GM12878 (cell line): ENCODE measurements at regions not wholly inside any gene's neighbourhood (a gene's known extent, or its start where the extent isn't known, plus 50 kb on each side); places are given as distances from the start of the nearest gene placed in this dataset.

ENCODE experiments used
- ATAC-seq: fragments of 200-7000 bp; cut with Tn5 transposase; 3 replicates; pipeline ENCODE4 v1.9.1; 2020; ENCODE audit warnings: mild to moderate bottlenecking, moderate library complexity
- BruUV-seq: library from RNA; stranded (reverse); fragments of 400-500 nt; replicated peaks from 2 replicates; lab custom pipeline; 2021; lab: Mats Ljungman, UMichigan
- CTCF ChIA-PET: fragments of 300-600 bp; sonication (Branson Sonifier 250); formaldehyde crosslinking; extraction: SDS; loops from one replicate; lab custom pipeline; 2021; ENCODE audit warnings: inconsistent platforms; lab: Yijun Ruan, JAX
- POLR2A ChIA-PET: fragments of 350-600 bp; formaldehyde crosslinking; extraction: SDS; loops from one replicate; lab custom pipeline; 2021; ENCODE audit warnings: inconsistent platforms; lab: Charles Lee
- RAD21 ChIA-PET: fragments of 300-600 bp; sonication (Branson Sonifier 250); formaldehyde crosslinking; loops from one replicate; lab custom pipeline; 2023; ENCODE audit warnings: antibody characterized with exemption; ENCODE audit not compliant: unreplicated experiment; lab: Charles Lee
- SMC1A ChIA-PET: fragments of 300-600 bp; sonication (Branson Sonifier 250); formaldehyde crosslinking; loops from one replicate; lab custom pipeline; 2023; ENCODE audit not compliant: unreplicated experiment, uncharacterized antibody; lab: Charles Lee
- DNase-seq: peaks from one replicate; pipeline ENCODE4 v3.0.0-alpha.2; 2011; ENCODE audit warnings: low read depth, low spot score
- FAIRE-seq: peaks from 3 replicates; lab custom pipeline; 2011; peaks lifted over from hg19 to GRCh38; lab: Jason Lieb, UNC
- H2AFZ ChIP-seq: 2 replicates; pipeline ENCODE4 v1.6.0; 2011; ENCODE audit warnings: low read depth, low read length, control low read depth; ENCODE audit not compliant: control insufficient read depth
- H3K27ac ChIP-seq: 2 replicates; pipeline ENCODE4 v1.5.1; 2011; ENCODE audit warnings: control low read depth; ENCODE audit not compliant: control insufficient read depth, insufficient read depth
- H3K27me3 ChIP-seq, 2 experiments: replicated peaks in 1 of 2; 2 replicates each; pipeline versions ENCODE4 v1.6.0 to v1.6.1; 2011; ENCODE audit warnings: low read length in 1 of 2; ENCODE audit not compliant: control insufficient read depth in 2 of 2, insufficient read depth in 2 of 2
- H3K36me3 ChIP-seq, 2 experiments: 2 replicates each; pipeline ENCODE4 v1.5.1; 2011; ENCODE audit warnings: low read length in 1 of 2; ENCODE audit not compliant: control insufficient read depth in 2 of 2, insufficient read depth in 2 of 2
- H3K4me1 ChIP-seq: 2 replicates; pipeline ENCODE4 v1.6.1; 2011; ENCODE audit warnings: mild to moderate bottlenecking, low read length, moderate library complexity, mixed read lengths; ENCODE audit not compliant: control insufficient read depth, insufficient read depth
- H3K4me2 ChIP-seq: 2 replicates; pipeline ENCODE4 v1.6.0; 2011; ENCODE audit warnings: control low read depth; ENCODE audit not compliant: control insufficient read depth, insufficient read depth
- H3K4me3 ChIP-seq: fragments of 200-600 bp; sonication (generic); 2 replicates; pipeline ENCODE4 v1.5.1; 2016
- H3K79me2 ChIP-seq: 2 replicates; pipeline ENCODE4 v1.6.0; 2011; ENCODE audit warnings: low read length; ENCODE audit not compliant: control insufficient read depth, insufficient read depth
- H3K9ac ChIP-seq: 2 replicates; pipeline ENCODE4 v1.8.0; 2011; ENCODE audit warnings: low read length, control low read depth, mixed read lengths; ENCODE audit not compliant: control insufficient read depth, insufficient read depth
- H3K9me3 ChIP-seq: replicated peaks from 3 replicates; pipeline ENCODE4 v1.5.1; 2011; ENCODE audit warnings: mild to moderate bottlenecking, low read length; ENCODE audit not compliant: control insufficient read depth, insufficient read depth
- H4K20me1 ChIP-seq: 2 replicates; pipeline ENCODE4 v1.6.0; 2011; ENCODE audit not compliant: control insufficient read depth, insufficient read depth
- CBX5 ChIP-seq: sonication (generic); IDR thresholded peaks from 2 replicates; pipeline ENCODE4 v1.6.1; 2016; ENCODE audit warnings: low read depth, moderate library complexity, mild to moderate bottlenecking, inconsistent platforms
- CREB1 ChIP-seq: IDR thresholded peaks from 2 replicates; pipeline ENCODE4 v1.6.1; 2012; ENCODE audit warnings: low read depth, mild to moderate bottlenecking, inconsistent platforms
- HDAC6 ChIP-seq: fragments of 200-600 bp; sonication (generic); IDR thresholded peaks from one replicate; pipeline ENCODE4 v1.8.0; 2017; ENCODE audit warnings: antibody characterized with exemption; ENCODE audit not compliant: unreplicated experiment
- MTA2 ChIP-seq: fragments of 450-650 bp; IDR thresholded peaks from 2 replicates; pipeline ENCODE4 v1.6.1; 2016; ENCODE audit warnings: low read depth, mild to moderate bottlenecking, moderate library complexity
- SUPT20H ChIP-seq: IDR thresholded peaks from 2 replicates; pipeline ENCODE4 v1.6.1; 2011; ENCODE audit warnings: low read depth, mild to moderate bottlenecking, low read length, moderate library complexity, borderline replicate concordance; ENCODE audit not compliant: control insufficient read depth
- ZNF217 ChIP-seq: fragments of 450-650 bp; IDR thresholded peaks from 2 replicates; pipeline ENCODE4 v1.6.1; 2017; ENCODE audit warnings: antibody characterized with exemption, mild to moderate bottlenecking
- WGBS: methylation state at CpG from one replicate; pipeline ENCODE4 v1.1.6; 2016; ENCODE audit warnings: low lambda C conversion rate; ENCODE audit not compliant: insufficient replicate concordance, insufficient coverage; ENCODE audit errors: missing lambda C conversion rate; 5-methylcytosine and 5-hydroxymethylcytosine counted together
- in situ Hi-C: fragments of 300-500 bp; cut with MboI; formaldehyde crosslinking; loops from 9 replicates; pipeline ENCODE4 v1.14.3; 2018; ENCODE audit warnings: mixed read lengths
- intact Hi-C: fragments of 100-400 bp; cut with micrococcal nuclease; formaldehyde crosslinking; loops from one replicate; pipeline ENCODE4 v1.14.2; 2022; ENCODE audit not compliant: unreplicated experiment
- TF ChIP-seq, protein P1 (sequence below): fragments of 450-650 bp; formaldehyde crosslinking; IDR thresholded peaks from 2 replicates; pipeline ENCODE4 v1.4.0; 2022; ENCODE audit warnings: mild to moderate bottlenecking, moderate library complexity

DNA sequence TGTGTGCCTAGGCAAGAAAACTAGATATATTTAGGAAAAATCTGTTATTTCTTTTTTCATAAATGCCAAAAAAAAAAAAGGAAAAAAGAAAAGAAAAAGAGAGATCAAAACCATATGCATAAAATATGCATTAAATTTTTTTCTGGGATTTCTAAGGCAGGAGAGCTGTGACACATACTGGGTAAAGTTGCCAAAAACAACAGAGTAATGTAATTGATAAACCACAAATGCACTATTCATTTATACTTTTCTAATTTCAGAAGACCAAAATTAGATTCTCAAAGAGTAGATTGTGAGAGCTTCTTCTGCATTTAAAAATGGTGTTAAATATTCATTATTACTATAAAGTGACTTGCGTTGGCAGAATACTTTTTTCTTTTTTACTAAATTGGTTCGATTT, 673.8 kb upstream of the MGAT4C start:
- FAIRE-seq: no peak
- SMC1A ChIA-PET: interaction anchor here (0.7 kb wide), 1 partner anchor 219 kb away, joined by 3 read pairs; no protein-coding TSS in a partner anchor

More for the DNA sequence above, 673.8 kb upstream of the MGAT4C start:
- in situ Hi-C loops: no loop called here
- Histone ChIP-seq H3K79me2 (no peaks in the 10 kb centered on the region), H4K20me1 (no peaks in the 10 kb centered on the region), H3K4me3 (no peak overlapping the region), H3K9ac (no peak overlapping the region), H3K4me1 (no peaks in the 10 kb centered on the region), H3K36me3 (no peaks in the 10 kb centered on the region), H3K27me3 (no peaks in the 10 kb centered on the region), H3K4me2 (no peak overlapping the region), H2AFZ (no peak overlapping the region), H3K9me3 (no peaks in the 10 kb centered on the region), H3K27ac (no peak overlapping the region)
- POLR2A ChIA-PET: no interaction called here
- BruUV-seq: no TSS peak
- intact Hi-C loops: no loop called here
- ATAC-seq (no peak), DNase-seq (no peak)
- no peak for TF ChIP-seq CBX5
- TF ChIP-seq ZNF217: no peak
- no peak for TF ChIP-seq CREB1
- no peak for TF ChIP-seq MTA2
- TF ChIP-seq, protein P1, sequence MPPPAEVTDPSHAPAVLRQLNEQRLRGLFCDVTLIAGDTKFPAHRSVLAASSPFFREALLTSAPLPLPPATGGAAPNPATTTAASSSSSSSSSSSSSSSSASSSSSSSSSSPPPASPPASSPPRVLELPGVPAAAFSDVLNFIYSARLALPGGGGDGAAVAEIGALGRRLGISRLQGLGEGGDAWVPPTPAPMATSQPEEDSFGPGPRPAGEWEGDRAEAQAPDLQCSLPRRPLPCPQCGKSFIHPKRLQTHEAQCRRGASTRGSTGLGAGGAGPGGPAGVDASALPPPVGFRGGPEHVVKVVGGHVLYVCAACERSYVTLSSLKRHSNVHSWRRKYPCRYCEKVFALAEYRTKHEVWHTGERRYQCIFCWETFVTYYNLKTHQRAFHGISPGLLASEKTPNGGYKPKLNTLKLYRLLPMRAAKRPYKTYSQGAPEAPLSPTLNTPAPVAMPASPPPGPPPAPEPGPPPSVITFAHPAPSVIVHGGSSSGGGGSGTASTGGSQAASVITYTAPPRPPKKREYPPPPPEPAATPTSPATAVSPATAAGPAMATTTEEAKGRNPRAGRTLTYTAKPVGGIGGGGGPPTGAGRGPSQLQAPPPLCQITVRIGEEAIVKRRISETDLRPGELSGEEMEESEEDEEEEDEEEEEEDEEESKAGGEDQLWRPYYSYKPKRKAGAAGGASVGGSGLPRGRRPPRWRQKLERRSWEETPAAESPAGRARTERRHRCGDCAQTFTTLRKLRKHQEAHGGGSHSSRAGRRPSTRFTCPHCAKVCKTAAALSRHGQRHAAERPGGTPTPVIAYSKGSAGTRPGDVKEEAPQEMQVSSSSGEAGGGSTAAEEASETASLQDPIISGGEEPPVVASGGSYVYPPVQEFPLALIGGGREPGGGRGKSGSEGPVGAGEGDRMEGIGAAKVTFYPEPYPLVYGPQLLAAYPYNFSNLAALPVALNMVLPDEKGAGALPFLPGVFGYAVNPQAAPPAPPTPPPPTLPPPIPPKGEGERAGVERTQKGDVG (CRISPR knock-in tag): no peak
- no peak for TF ChIP-seq SUPT20H
- no peak for TF ChIP-seq HDAC6
- WGBS: 47% methylated on average over 2 of the region's 2 CpGs
- RAD21 ChIA-PET: no interaction called here
- CTCF ChIA-PET: no interaction called here
